Brain microvascular endothelial cell (primary cell): ENCODE measurements at regions not wholly inside any gene's neighbourhood (a gene's known extent, or its start where the extent isn't known, plus 50 kb on each side); places are given as distances from the start of the nearest gene placed in this dataset.

Experiments
- DNase-seq: peaks from one replicate; pipeline ENCODE4 v3.0.0-alpha.2; 2020
- H3K27ac ChIP-seq: fragments of 250-450 bp; sonication (Bioruptor Pico); 2 replicates; pipeline ENCODE4 v1.5.1; 2020; ENCODE audit warnings: mild to moderate bottlenecking, moderate library complexity
- H3K27me3 ChIP-seq: fragments of 250-450 bp; sonication (Bioruptor Pico); replicated peaks from 2 replicates; pipeline ENCODE4 v1.5.1; 2020; ENCODE audit warnings: mild to moderate bottlenecking
- H3K36me3 ChIP-seq: fragments of 250-450 bp; sonication (Bioruptor Pico); replicated peaks from 2 replicates; pipeline ENCODE4 v1.5.1; 2020; ENCODE audit warnings: mild to moderate bottlenecking
- H3K4me3 ChIP-seq: 2 replicates; pipeline ENCODE4 v1.5.1; 2011; ENCODE audit warnings: low read depth, mild to moderate bottlenecking, control low read depth, low read length, moderate library complexity
- in situ Hi-C: cut with HindIII; loops from 2 replicates; pipeline ENCODE4 v1.10.0; 2017; ENCODE audit warnings: low sequenced_read_pairs, low pct_ligation_motif_present
- TF ChIP-seq, protein P1 (sequence below): IDR thresholded peaks from 2 replicates; pipeline ENCODE4 v1.5.1; 2011; ENCODE audit warnings: low read depth, mild to moderate bottlenecking, moderate library complexity, low read length, control low read depth, inconsistent platforms; ENCODE audit errors: missing control alignments

DNA sequence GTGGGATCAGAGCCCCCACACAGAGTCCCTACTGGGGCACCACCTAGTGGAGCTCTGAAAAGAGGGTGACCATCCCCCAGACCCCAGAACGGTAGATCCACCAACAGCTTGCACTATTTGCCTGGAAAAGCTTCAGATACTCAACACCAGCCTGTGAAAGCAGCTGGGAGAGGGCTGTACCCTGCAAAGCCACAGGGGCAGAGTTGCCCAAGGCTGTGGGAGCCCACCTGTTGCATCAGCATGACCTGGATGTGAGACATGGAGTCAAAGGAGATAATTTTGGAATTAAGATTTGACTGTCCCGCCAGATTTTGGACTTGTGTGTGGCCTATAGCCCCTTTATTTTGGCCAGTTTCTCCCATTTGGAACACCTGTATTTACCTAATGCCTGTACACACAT is 260.4 kb downstream of the TBX18 start:
- no peak for DNase-seq
- TF ChIP-seq, protein P1, sequence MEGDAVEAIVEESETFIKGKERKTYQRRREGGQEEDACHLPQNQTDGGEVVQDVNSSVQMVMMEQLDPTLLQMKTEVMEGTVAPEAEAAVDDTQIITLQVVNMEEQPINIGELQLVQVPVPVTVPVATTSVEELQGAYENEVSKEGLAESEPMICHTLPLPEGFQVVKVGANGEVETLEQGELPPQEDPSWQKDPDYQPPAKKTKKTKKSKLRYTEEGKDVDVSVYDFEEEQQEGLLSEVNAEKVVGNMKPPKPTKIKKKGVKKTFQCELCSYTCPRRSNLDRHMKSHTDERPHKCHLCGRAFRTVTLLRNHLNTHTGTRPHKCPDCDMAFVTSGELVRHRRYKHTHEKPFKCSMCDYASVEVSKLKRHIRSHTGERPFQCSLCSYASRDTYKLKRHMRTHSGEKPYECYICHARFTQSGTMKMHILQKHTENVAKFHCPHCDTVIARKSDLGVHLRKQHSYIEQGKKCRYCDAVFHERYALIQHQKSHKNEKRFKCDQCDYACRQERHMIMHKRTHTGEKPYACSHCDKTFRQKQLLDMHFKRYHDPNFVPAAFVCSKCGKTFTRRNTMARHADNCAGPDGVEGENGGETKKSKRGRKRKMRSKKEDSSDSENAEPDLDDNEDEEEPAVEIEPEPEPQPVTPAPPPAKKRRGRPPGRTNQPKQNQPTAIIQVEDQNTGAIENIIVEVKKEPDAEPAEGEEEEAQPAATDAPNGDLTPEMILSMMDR, result no peak
- H3K36me3 ChIP-seq, result no peaks in the 10 kb centered on the region
- in situ Hi-C loops, result no loop called here
- no peak overlapping the region for H3K4me3 ChIP-seq
- H3K27ac ChIP-seq, result no peak overlapping the region
- no peaks in the 10 kb centered on the region for H3K27me3 ChIP-seq

DNA sequence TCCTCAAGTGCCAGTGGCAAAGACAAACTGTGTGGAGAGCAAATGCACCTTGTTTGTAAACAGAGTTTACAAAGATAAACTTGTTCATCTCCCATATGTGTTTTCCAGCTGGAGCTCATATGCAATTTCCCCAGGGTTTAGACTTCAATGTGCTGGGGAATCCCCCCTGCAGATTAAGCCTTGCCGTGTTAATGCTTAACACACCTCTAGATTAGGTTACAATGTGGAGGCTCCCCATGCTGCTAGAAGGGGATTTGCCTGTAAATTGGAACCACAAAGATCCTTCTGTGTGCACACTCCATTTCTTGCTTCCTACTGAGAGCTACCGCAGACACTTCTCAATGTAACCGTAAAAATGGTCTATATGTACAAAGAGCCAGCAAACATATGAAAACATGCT is 263.1 kb downstream of the TBX18 start:
- no peak for DNase-seq
- in situ Hi-C loops, result no loop called here
- Histone ChIP-seq H3K36me3 (no peaks in the 10 kb centered on the region), H3K27me3 (no peaks in the 10 kb centered on the region), H3K27ac (no peak overlapping the region), H3K4me3 (no peak overlapping the region)
- TF ChIP-seq, protein P1, result no peak

GRCh38 chr6:84500726-84501125 is 263.7 kb downstream of the TBX18 start:
- TF ChIP-seq, protein P1, result no peak
- H3K27me3 ChIP-seq, result no peaks in the 10 kb centered on the region
- H3K4me3 ChIP-seq, result no peak overlapping the region
- H3K36me3 ChIP-seq, result no peaks in the 10 kb centered on the region
- no peak overlapping the region for H3K27ac ChIP-seq
- DNase-seq, result no peak
- in situ Hi-C loops, result no loop called here

DNA sequence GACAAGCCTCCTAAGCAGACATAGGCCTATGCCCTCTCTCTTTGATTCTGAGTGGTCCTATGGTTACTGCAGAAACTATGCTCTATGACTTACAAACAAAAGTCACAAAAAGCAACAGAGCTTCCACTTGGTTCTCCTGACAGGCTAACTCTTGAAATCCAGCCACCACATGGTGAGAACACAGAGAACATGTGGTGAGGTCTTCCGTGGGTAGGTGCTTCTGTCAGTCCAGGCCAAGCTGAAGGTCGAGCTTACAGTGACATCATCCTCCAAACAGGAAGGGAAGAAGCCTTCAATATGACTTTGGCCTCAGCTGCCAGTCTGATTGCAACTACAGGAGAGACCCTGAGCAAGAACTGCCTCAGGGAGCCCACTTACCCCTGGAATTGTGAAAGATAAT is 265.5 kb downstream of the TBX18 start:
- no peak for DNase-seq
- Histone ChIP-seq H3K36me3 (no peaks in the 10 kb centered on the region), H3K27ac (no peak overlapping the region), H3K4me3 (no peak overlapping the region), H3K27me3 (no peaks in the 10 kb centered on the region)
- in situ Hi-C loops, result no loop called here
- TF ChIP-seq, protein P1, result no peak

- Histone ChIP-seq H3K4me3 (no peak overlapping the region), H3K27ac (peak overlapping the region; percentile 86), H3K36me3 (no peaks in the 10 kb centered on the region), H3K27me3 (no peaks in the 10 kb centered on the region)
- TF ChIP-seq, protein P1, result no peak
- in situ Hi-C loops, result no loop called here
- peak; percentile 25 for DNase-seq
These were observed 265.1 kb upstream of the CEP162 start for GRCh38 chr6:84492241-84493165.
